ENCODE measurements at regions not wholly inside any gene's neighbourhood (a gene's known extent, or its start where the extent isn't known, plus 50 kb on each side); places are given as distances from the start of the nearest gene placed in this dataset.

DNA sequence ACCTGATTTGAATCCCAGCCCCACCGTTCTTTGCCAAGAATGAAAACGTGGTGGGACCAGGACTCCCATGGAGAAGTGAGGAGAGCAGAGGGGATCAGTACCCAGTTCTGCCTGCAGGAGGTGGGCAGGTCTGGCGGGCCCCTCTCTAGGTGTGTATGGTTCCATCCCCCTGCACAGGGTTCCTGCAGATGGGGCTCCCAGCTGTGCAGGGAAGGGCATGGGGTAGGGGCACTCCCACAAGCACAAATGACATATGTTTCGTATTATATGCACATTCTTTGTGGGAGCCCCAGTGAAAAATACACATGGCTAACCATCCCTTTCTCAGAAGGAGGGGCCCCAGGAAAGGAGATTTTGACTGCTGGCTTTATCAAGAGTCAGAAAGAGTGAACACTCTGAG is 144.6 kb downstream of the PLPP3 start:
- ATAC-seq (peak; percentile 58), DNase-seq (ENCODE audit: low read depth, low spot score) (no peak), FAIRE-seq (no peak)
- CTCF ChIA-PET: interaction anchor here (2.7 kb wide), 1 partner anchor 142 kb away, joined by 8 read pairs; no protein-coding TSS in a partner anchor
- no peaks in the 10 kb centered on the region; the same call in 1 of the 2 replicates for H3K4me1 ChIP-seq (ENCODE audit: control insufficient read depth, insufficient read depth, low read length)
- H3K27me3 ChIP-seq (replicated peaks in 1 of 2; ENCODE audit: control insufficient read depth in 2 of 2, insufficient read depth in 2 of 2, low read length in 1 of 2): no peaks in the 10 kb centered on the region
- no peak overlapping the region for H3K4me2 ChIP-seq (ENCODE audit: control insufficient read depth, insufficient read depth)
- TF ChIP-seq, protein P1, sequence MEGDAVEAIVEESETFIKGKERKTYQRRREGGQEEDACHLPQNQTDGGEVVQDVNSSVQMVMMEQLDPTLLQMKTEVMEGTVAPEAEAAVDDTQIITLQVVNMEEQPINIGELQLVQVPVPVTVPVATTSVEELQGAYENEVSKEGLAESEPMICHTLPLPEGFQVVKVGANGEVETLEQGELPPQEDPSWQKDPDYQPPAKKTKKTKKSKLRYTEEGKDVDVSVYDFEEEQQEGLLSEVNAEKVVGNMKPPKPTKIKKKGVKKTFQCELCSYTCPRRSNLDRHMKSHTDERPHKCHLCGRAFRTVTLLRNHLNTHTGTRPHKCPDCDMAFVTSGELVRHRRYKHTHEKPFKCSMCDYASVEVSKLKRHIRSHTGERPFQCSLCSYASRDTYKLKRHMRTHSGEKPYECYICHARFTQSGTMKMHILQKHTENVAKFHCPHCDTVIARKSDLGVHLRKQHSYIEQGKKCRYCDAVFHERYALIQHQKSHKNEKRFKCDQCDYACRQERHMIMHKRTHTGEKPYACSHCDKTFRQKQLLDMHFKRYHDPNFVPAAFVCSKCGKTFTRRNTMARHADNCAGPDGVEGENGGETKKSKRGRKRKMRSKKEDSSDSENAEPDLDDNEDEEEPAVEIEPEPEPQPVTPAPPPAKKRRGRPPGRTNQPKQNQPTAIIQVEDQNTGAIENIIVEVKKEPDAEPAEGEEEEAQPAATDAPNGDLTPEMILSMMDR (IDR thresholded peaks at IDR 0.05 in 2 of 3, conservative IDR thresholded peaks at IDR 0.05 in 1 of 3; ENCODE audit: control insufficient read depth in 2 of 3, extremely low read depth in 1 of 3, insufficient read depth in 1 of 3, low read depth in 3 of 3, low read length in 3 of 3): 0 out of 6 replicates have a peak, but pooled peaks of 1 of the 3 experiments have one; percentile 6
- TF ChIP-seq, protein P2, sequence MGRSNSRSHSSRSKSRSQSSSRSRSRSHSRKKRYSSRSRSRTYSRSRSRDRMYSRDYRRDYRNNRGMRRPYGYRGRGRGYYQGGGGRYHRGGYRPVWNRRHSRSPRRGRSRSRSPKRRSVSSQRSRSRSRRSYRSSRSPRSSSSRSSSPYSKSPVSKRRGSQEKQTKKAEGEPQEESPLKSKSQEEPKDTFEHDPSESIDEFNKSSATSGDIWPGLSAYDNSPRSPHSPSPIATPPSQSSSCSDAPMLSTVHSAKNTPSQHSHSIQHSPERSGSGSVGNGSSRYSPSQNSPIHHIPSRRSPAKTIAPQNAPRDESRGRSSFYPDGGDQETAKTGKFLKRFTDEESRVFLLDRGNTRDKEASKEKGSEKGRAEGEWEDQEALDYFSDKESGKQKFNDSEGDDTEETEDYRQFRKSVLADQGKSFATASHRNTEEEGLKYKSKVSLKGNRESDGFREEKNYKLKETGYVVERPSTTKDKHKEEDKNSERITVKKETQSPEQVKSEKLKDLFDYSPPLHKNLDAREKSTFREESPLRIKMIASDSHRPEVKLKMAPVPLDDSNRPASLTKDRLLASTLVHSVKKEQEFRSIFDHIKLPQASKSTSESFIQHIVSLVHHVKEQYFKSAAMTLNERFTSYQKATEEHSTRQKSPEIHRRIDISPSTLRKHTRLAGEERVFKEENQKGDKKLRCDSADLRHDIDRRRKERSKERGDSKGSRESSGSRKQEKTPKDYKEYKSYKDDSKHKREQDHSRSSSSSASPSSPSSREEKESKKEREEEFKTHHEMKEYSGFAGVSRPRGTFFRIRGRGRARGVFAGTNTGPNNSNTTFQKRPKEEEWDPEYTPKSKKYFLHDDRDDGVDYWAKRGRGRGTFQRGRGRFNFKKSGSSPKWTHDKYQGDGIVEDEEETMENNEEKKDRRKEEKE (IDR thresholded peaks at IDR 0.05): no peak
- in situ Hi-C loops (cut with MboI) (no loop called here), intact Hi-C loops (cut with micrococcal nuclease; ENCODE audit: unreplicated experiment) (no loop called here)
- 1% methylated on average over 4 of the region's 4 CpGs for WGBS (ENCODE audit: insufficient coverage, insufficient replicate concordance, low lambda C conversion rate, missing lambda C conversion rate)
- no peak overlapping the region for H3K9ac ChIP-seq (ENCODE audit: control insufficient read depth, insufficient read depth, low read length)
- no peaks in the 10 kb centered on the region for H3K79me2 ChIP-seq (ENCODE audit: control insufficient read depth, insufficient read depth, low read length)
- RAD21 ChIA-PET (ENCODE audit: unreplicated experiment): interaction anchor here (0.6 to 1.6 kb wide), 4 partner anchors 20 to 141 kb away, joined by 3 to 4 read pairs (median 3); no protein-coding TSS in a partner anchor
- BruUV-seq (replicated peaks): no TSS peak
- POLR2A ChIA-PET: interaction anchor here (0.6 to 1.5 kb wide), 2 partner anchors 10 to 16 kb away, joined by 3 read pairs; no protein-coding TSS in a partner anchor
- no peaks in the 10 kb centered on the region for H3K36me3 ChIP-seq (ENCODE audit: control insufficient read depth in 2 of 2, insufficient read depth in 2 of 2, low read length in 1 of 2)
- H3K9me3 ChIP-seq (replicated peaks; ENCODE audit: control insufficient read depth, insufficient read depth, low read length): no peaks in the 10 kb centered on the region
- no peak overlapping the region for H2AFZ ChIP-seq (ENCODE audit: control insufficient read depth, low read depth, low read length)
- H3K27ac ChIP-seq (ENCODE audit: control insufficient read depth, insufficient read depth): no peak overlapping the region
- H3K4me3 ChIP-seq: no peak overlapping the region
- SMC1A ChIA-PET (ENCODE audit: uncharacterized antibody, unreplicated experiment): interaction anchor here (1.5 to 1.6 kb wide), 2 partner anchors 99 to 150 kb away, joined by 3 to 7 read pairs; no protein-coding TSS in a partner anchor
- H4K20me1 ChIP-seq (ENCODE audit: control insufficient read depth, insufficient read depth): no peaks in the 10 kb centered on the region
